SK-N-SH (cell line): ENCODE measurements at regions not wholly inside any gene's neighbourhood (a gene's known extent, or its start where the extent isn't known, plus 50 kb on each side); places are given as distances from the start of the nearest gene placed in this dataset.

Experiments
- CTCF ChIA-PET: fragments of 300-600, 350-600 bp; formaldehyde crosslinking; extraction: SDS; loops from one replicate; lab custom pipeline; 2021; lab: Yijun Ruan, JAX
- POLR2A ChIA-PET: fragments of 350-600 bp; sonication (Branson Sonifier 250); formaldehyde crosslinking; extraction: SDS; loops from one replicate; lab custom pipeline; 2020; ENCODE audit warnings: antibody characterized with exemption, inconsistent platforms; lab: Yijun Ruan, JAX
- DNase-seq: peaks from one replicate; pipeline ENCODE4 v3.0.0; 2012
- H2AFZ ChIP-seq: fragments of 200-600 bp; sonication (generic); 2 replicates; pipeline ENCODE4 v1.8.1; 2016; ENCODE audit warnings: antibody characterized with exemption, mild to moderate bottlenecking, low read depth
- H3F3A ChIP-seq: fragments of 200-600 bp; sonication (generic); replicated peaks from 2 replicates; pipeline ENCODE3; 2016; ENCODE audit warnings: antibody characterized with exemption, mild to moderate bottlenecking; ENCODE audit not compliant: insufficient read depth
- H3K27ac ChIP-seq, 2 experiments: fragments of 200-500 bp in 1 of 2; fragments of 200-600 bp in 1 of 2; sonication (Bioruptor generic) in 1 of 2; sonication (generic), shearing (Covaris generic) in 1 of 2; 2 replicates each; pipeline versions ENCODE4 v1.5.1 to v1.6.1; 2014 to 2016; ENCODE audit warnings: low read depth in 2 of 2, inconsistent platforms in 1 of 2, low read length in 1 of 2, mild to moderate bottlenecking in 1 of 2, mixed read lengths in 1 of 2
- H3K27me3 ChIP-seq: fragments of 200-600 bp; sonication (generic), shearing (Covaris generic); 2 replicates; pipeline ENCODE4 v1.6.1; 2016; ENCODE audit warnings: mixed run types; ENCODE audit not compliant: insufficient read depth
- H3K36me3 ChIP-seq, 2 experiments: fragments of 200-500 bp in 1 of 2; fragments of 200-600 bp in 1 of 2; sonication (Bioruptor generic) in 1 of 2; sonication (generic) in 1 of 2; replicated peaks in 1 of 2; 2 replicates each; pipeline versions ENCODE3 to v1.5.1; 2014 to 2016; ENCODE audit warnings: low read length in 1 of 2, mild to moderate bottlenecking in 1 of 2; ENCODE audit not compliant: insufficient read depth in 2 of 2, control insufficient read depth in 1 of 2
- H3K4me1 ChIP-seq, 2 experiments: fragments of 200-500 bp in 1 of 2; fragments of 200-600 bp in 1 of 2; sonication (Bioruptor generic) in 1 of 2; sonication (generic), shearing (Covaris generic) in 1 of 2; 2 replicates each; pipeline versions ENCODE4 v1.5.1 to v1.6.1; 2014 to 2016; ENCODE audit warnings: low read depth in 1 of 2, low read length in 1 of 2, mixed run types in 1 of 2; ENCODE audit not compliant: insufficient read depth in 2 of 2, control insufficient read depth in 1 of 2
- H3K4me2 ChIP-seq: fragments of 200-600 bp; sonication (generic), shearing (Covaris generic); 2 replicates; pipeline ENCODE4 v1.6.1; 2017; ENCODE audit warnings: mixed run types
- H3K4me3 ChIP-seq, 2 experiments: fragments of 200-500 bp in 1 of 2; fragments of 200-600 bp in 1 of 2; sonication (Bioruptor generic) in 1 of 2; sonication (generic), shearing (Covaris generic) in 1 of 2; 2 replicates each; pipeline versions ENCODE4 v1.5.1 to v1.8.1; 2014 to 2016; ENCODE audit warnings: low read depth in 2 of 2, inconsistent platforms in 1 of 2, low read length in 1 of 2, mild to moderate bottlenecking in 1 of 2, mixed read lengths in 1 of 2, moderate library complexity in 1 of 2
- H3K79me2 ChIP-seq: fragments of 200-600 bp; sonication (generic); 2 replicates; pipeline ENCODE4 v1.8.1; 2017; ENCODE audit warnings: mild to moderate bottlenecking; ENCODE audit not compliant: insufficient read depth
- H3K9ac ChIP-seq: fragments of 200-600 bp; sonication (generic); 2 replicates; pipeline ENCODE4 v1.6.1; 2017; ENCODE audit warnings: mixed run types
- H3K9me2 ChIP-seq: fragments of 200-600 bp; sonication (generic); 2 replicates; pipeline ENCODE4 v1.6.1; 2017; ENCODE audit warnings: mixed run types
- H3K9me3 ChIP-seq: fragments of 200-600 bp; sonication (generic); 2 replicates; pipeline ENCODE4 v1.6.1; 2017; ENCODE audit warnings: mixed run types, mild to moderate bottlenecking, moderate library complexity
- H4K20me1 ChIP-seq: fragments of 200-600 bp; sonication (generic); 2 replicates; pipeline ENCODE4 v1.6.1; 2017; ENCODE audit warnings: mild to moderate bottlenecking, mixed run types; ENCODE audit not compliant: insufficient read depth
- CHD2 ChIP-seq: fragments of 150-350 bp; IDR thresholded peaks from 2 replicates; pipeline ENCODE4 v1.6.1; 2018; ENCODE audit warnings: low read length; ENCODE audit not compliant: partially characterized antibody
- ELF1 ChIP-seq: IDR thresholded peaks from 2 replicates; pipeline ENCODE4 v1.4.0; 2012
- EZH2phosphoT487 ChIP-seq: fragments of 200-600 bp; sonication (generic); IDR thresholded peaks from 2 replicates; pipeline ENCODE4 v1.6.1; 2017; ENCODE audit warnings: low read depth, mixed run types, mild to moderate bottlenecking, antibody characterized with exemption, moderate library complexity, borderline replicate concordance
- FOSL2 ChIP-seq: IDR thresholded peaks from 2 replicates; pipeline ENCODE4 v1.4.0; 2012; ENCODE audit warnings: low read depth, mild to moderate bottlenecking, moderate library complexity, borderline replicate concordance
- GABPA ChIP-seq: IDR thresholded peaks from 2 replicates; pipeline ENCODE4 v1.4.0; 2012; ENCODE audit warnings: low read depth, mild to moderate bottlenecking
- GATA2 ChIP-seq: sonication (generic); formaldehyde crosslinking; IDR thresholded peaks from 2 replicates; pipeline ENCODE4 v1.5.0; 2020; ENCODE audit warnings: mild to moderate bottlenecking, missing genetic modification reagents
- MAX ChIP-seq: IDR thresholded peaks from 2 replicates; pipeline ENCODE4 v1.4.0; 2012; ENCODE audit warnings: low read depth
- MEF2A ChIP-seq: IDR thresholded peaks from 2 replicates; pipeline ENCODE4 v1.4.0; 2012; ENCODE audit warnings: low read depth, borderline replicate concordance
- MXI1 ChIP-seq: IDR thresholded peaks from 2 replicates; pipeline ENCODE4 v1.6.1; 2012; ENCODE audit warnings: mild to moderate bottlenecking, low read depth, low read length, improper control_type of control experiment
- NFIC ChIP-seq: IDR thresholded peaks from 2 replicates; pipeline ENCODE4 v1.4.0; 2012; ENCODE audit warnings: borderline replicate concordance
- POLR2AphosphoS5 ChIP-seq: IDR thresholded peaks from 2 replicates; pipeline ENCODE4 v1.6.1; 2012; ENCODE audit warnings: low read depth, low read length
- RAD21 ChIP-seq: IDR thresholded peaks from 2 replicates; pipeline ENCODE4 v1.6.1; 2012; ENCODE audit warnings: mild to moderate bottlenecking, low read length
- REST ChIP-seq: IDR thresholded peaks from 2 replicates; pipeline ENCODE4 v1.6.1; 2012; ENCODE audit warnings: mild to moderate bottlenecking, low read depth, low read length, moderate library complexity
- RXRA ChIP-seq: IDR thresholded peaks from 2 replicates; pipeline ENCODE4 v1.4.0; 2012; ENCODE audit warnings: low read depth, mild to moderate bottlenecking, borderline replicate concordance
- SMC3 ChIP-seq: IDR thresholded peaks from 2 replicates; pipeline ENCODE4 v1.6.1; 2012; ENCODE audit warnings: low read depth, low read length, improper control_type of control experiment
- TCF12 ChIP-seq: IDR thresholded peaks from 2 replicates; pipeline ENCODE4 v1.4.0; 2012
- YY1 ChIP-seq: IDR thresholded peaks from 2 replicates; pipeline ENCODE4 v1.4.0; 2012; ENCODE audit warnings: low read depth, mild to moderate bottlenecking
- ZBTB33 ChIP-seq: IDR thresholded peaks from 2 replicates; pipeline ENCODE4 v1.4.0; 2012; ENCODE audit warnings: low read depth, borderline replicate concordance
- WGBS: methylation state at CpG from one replicate; pipeline ENCODE4 v1.1.6; 2017; ENCODE audit warnings: low lambda C conversion rate; 5-methylcytosine and 5-hydroxymethylcytosine counted together

GRCh38 chr5:35466746-35467145, 150.9 kb upstream of the SPEF2 start:
- Histone ChIP-seq H3F3A (no peaks in the 10 kb centered on the region), H3K4me3 (no peak overlapping the region), H3K4me2 (no peak overlapping the region), H3K79me2 (no peaks in the 10 kb centered on the region), H3K9me3 (no peaks in the 10 kb centered on the region), H2AFZ (no peak overlapping the region), H3K4me1 (no peaks in the 10 kb centered on the region), H3K9me2 (no peaks in the 10 kb centered on the region), H3K27ac (no peak overlapping the region), H3K36me3 (no peaks in the 10 kb centered on the region), H3K9ac (no peak overlapping the region), H4K20me1 (no peaks in the 10 kb centered on the region), H3K27me3 (no peaks in the 10 kb centered on the region)
- TF ChIP-seq POLR2AphosphoS5, result no peak
- no peak for TF ChIP-seq YY1
- TF ChIP-seq RXRA, result no peak
- no peak for TF ChIP-seq FOSL2
- TF ChIP-seq NFIC, result no peak
- TF ChIP-seq MEF2A, result no peak
- TF ChIP-seq GABPA, result no peak
- TF ChIP-seq EZH2phosphoT487, result no peak
- no peak for TF ChIP-seq SMC3
- TF ChIP-seq ZBTB33, result no peak
- TF ChIP-seq MXI1, result no peak
- TF ChIP-seq TCF12, result no peak
- TF ChIP-seq RAD21, result no peak
- TF ChIP-seq CHD2, result no peak
- TF ChIP-seq MAX, result no peak
- no peak for TF ChIP-seq REST
- no peak for TF ChIP-seq GATA2 (CRISPR knock-in tag)
- TF ChIP-seq ELF1, result no peak
- CTCF ChIA-PET, result no interaction called here
- POLR2A ChIA-PET, result no interaction called here
- no peak for DNase-seq
- 59% methylated on average over 5 of the region's 5 CpGs for WGBS
